HUES6 (cell line): ENCODE measurements at regions not wholly inside any gene's neighbourhood (a gene's known extent, or its start where the extent isn't known, plus 50 kb on each side); places are given as distances from the start of the nearest gene placed in this dataset.
A peak's percentile ranks its signal among the peaks of the same experiment; 100 is the strongest.
"Not testable (repeated sequence)": the region's sequence is repeated elsewhere in the genome, so short reads cannot be mapped to it uniquely, and the experiment has no call there.

ENCODE experiments used
- H3K27ac ChIP-seq: 2 replicates; pipeline ENCODE4 v1.7.0; 2013; ENCODE audit warnings: low read depth, mild to moderate bottlenecking, low read length, inconsistent platforms
- H3K27me3 ChIP-seq: 2 replicates; pipeline ENCODE4 v1.6.1; 2013; ENCODE audit warnings: low read length; ENCODE audit not compliant: control insufficient read depth, insufficient read depth
- H3K36me3 ChIP-seq: 2 replicates; pipeline ENCODE4 v1.6.1; 2013; ENCODE audit warnings: low read length; ENCODE audit not compliant: control insufficient read depth, insufficient read depth
- H3K4me1 ChIP-seq: 2 replicates; pipeline ENCODE4 v1.6.1; 2013; ENCODE audit warnings: low read length; ENCODE audit not compliant: control insufficient read depth, insufficient read depth
- H3K4me3 ChIP-seq: 2 replicates; pipeline ENCODE4 v1.5.1; 2013; ENCODE audit warnings: low read depth, low read length
- H3K9ac ChIP-seq: one replicate; pipeline ENCODE4 v1.6.1; 2013; ENCODE audit warnings: mild to moderate bottlenecking, low read length
- H3K9me3 ChIP-seq: 2 replicates; pipeline ENCODE4 v1.6.1; 2013; ENCODE audit warnings: low read depth, low read length; ENCODE audit not compliant: control insufficient read depth, insufficient read depth

- Histone ChIP-seq H3K4me1 (peaks cover 38% of the 10 kb centered on the region), H3K4me3 (no peak overlapping the region)
Observed at GRCh38 chr4:173091362-173091761, 77.2 kb upstream of the GALNT7 start.

GRCh38 chr4:173091958-173092357, 76.7 kb upstream of the GALNT7 start:
- H3K4me3 ChIP-seq = peak overlapping the region; percentile 17
- no peaks in the 10 kb centered on the region for H3K36me3 ChIP-seq
- H3K9ac ChIP-seq = no peak overlapping the region
- no peaks in the 10 kb centered on the region; the same call in 1 of the 2 replicates for H3K9me3 ChIP-seq
- peaks cover 38% of the 10 kb centered on the region for H3K4me1 ChIP-seq
- H3K27me3 ChIP-seq = no peaks in the 10 kb centered on the region
- peak overlapping the region; percentile 26; the same call in 1 of the 2 replicates for H3K27ac ChIP-seq

More at GRCh38 chr4:173091362-173091761, 77.2 kb upstream of the GALNT7 start:
- H3K9me3 ChIP-seq = no peaks in the 10 kb centered on the region; the same call in 1 of the 2 replicates
- H3K27ac ChIP-seq = 0 out of 2 replicates have a peak overlapping the region, but pooled peaks have one; percentile 26
- H3K9ac ChIP-seq = no peak overlapping the region
- no peaks in the 10 kb centered on the region for H3K36me3 ChIP-seq
- no peaks in the 10 kb centered on the region for H3K27me3 ChIP-seq

GRCh38 chr4:173093361-173093760, 75.2 kb upstream of the GALNT7 start:
- H3K4me3 ChIP-seq = no peak overlapping the region
- peaks cover 2% of the 10 kb centered on the region; the same call in 1 of the 2 replicates for H3K9me3 ChIP-seq
- H3K27ac ChIP-seq = no peak overlapping the region
- H3K9ac ChIP-seq = no peak overlapping the region
- no peaks in the 10 kb centered on the region for H3K27me3 ChIP-seq
- peaks cover 38% of the 10 kb centered on the region for H3K4me1 ChIP-seq
- H3K36me3 ChIP-seq = no peaks in the 10 kb centered on the region

- Histone ChIP-seq H3K9me3 (peaks cover 2% of the 10 kb centered on the region; the same call in 1 of the 2 replicates), H3K27me3 (no peaks in the 10 kb centered on the region), H3K4me3 (no peak overlapping the region), H3K9ac (no peak overlapping the region), H3K27ac (no peak overlapping the region), H3K4me1 (peaks cover 38% of the 10 kb centered on the region), H3K36me3 (no peaks in the 10 kb centered on the region)
Observed at GRCh38 chr4:173094739-173095421, 73.7 kb upstream of the GALNT7 start.

- H3K27ac ChIP-seq, H3K36me3 ChIP-seq, H3K4me3 ChIP-seq, H3K27me3 ChIP-seq, H3K9ac ChIP-seq, H3K9me3 ChIP-seq, H3K4me1 ChIP-seq: not testable (repeated sequence)
Observed at GRCh38 chr4:173099447-173099846, 69.2 kb upstream of the GALNT7 start.

GRCh38 chr4:173111031-173111430, 57.6 kb upstream of the GALNT7 start:
- Histone ChIP-seq H3K27ac (no peak overlapping the region), H3K9me3 (no peaks in the 10 kb centered on the region), H3K4me3 (no peak overlapping the region), H3K9ac (no peak overlapping the region), H3K36me3 (no peaks in the 10 kb centered on the region), H3K27me3 (no peaks in the 10 kb centered on the region), H3K4me1 (peaks cover 5% of the 10 kb centered on the region; the same call in 1 of the 2 replicates)

GRCh38 chr4:173117430-173117829, 51.2 kb upstream of the GALNT7 start:
- not testable (repeated sequence) for H3K4me3 ChIP-seq

More at GRCh38 chr4:173117430-173117829, 51.2 kb upstream of the GALNT7 start:
- not testable (repeated sequence) for H3K27me3 ChIP-seq, H3K27ac ChIP-seq, H3K36me3 ChIP-seq, H3K9ac ChIP-seq, H3K9me3 ChIP-seq, H3K4me1 ChIP-seq
